NB4 (cell line): ENCODE measurements at regions not wholly inside any gene's neighbourhood (a gene's known extent, or its start where the extent isn't known, plus 50 kb on each side); places are given as distances from the start of the nearest gene placed in this dataset.

Experiments
- DNase-seq: peaks from one replicate; pipeline ENCODE4 v3.0.0; 2010; ENCODE audit warnings: low read depth
- H3K4me3 ChIP-seq: one replicate; pipeline ENCODE4 v1.5.1; 2011; ENCODE audit warnings: mild to moderate bottlenecking, low read depth, low read length, moderate library complexity
- MYC ChIP-seq: IDR thresholded peaks from 2 replicates; pipeline ENCODE4 v1.6.1; 2011; ENCODE audit warnings: low read depth, low read length
- POLR2A ChIP-seq: IDR thresholded peaks from 2 replicates; pipeline ENCODE4 v1.6.1; 2011; ENCODE audit warnings: mild to moderate bottlenecking; ENCODE audit not compliant: insufficient read length; ENCODE audit errors: extremely low read depth
- TF ChIP-seq, protein P1 (sequence below): IDR thresholded peaks from one replicate; pipeline ENCODE4 v1.5.1; 2012; ENCODE audit warnings: low read depth, low read length
- TF ChIP-seq, protein P2 (sequence below): IDR thresholded peaks from 2 replicates; pipeline ENCODE4 v1.6.1; 2011; ENCODE audit warnings: low read depth, low read length

DNA sequence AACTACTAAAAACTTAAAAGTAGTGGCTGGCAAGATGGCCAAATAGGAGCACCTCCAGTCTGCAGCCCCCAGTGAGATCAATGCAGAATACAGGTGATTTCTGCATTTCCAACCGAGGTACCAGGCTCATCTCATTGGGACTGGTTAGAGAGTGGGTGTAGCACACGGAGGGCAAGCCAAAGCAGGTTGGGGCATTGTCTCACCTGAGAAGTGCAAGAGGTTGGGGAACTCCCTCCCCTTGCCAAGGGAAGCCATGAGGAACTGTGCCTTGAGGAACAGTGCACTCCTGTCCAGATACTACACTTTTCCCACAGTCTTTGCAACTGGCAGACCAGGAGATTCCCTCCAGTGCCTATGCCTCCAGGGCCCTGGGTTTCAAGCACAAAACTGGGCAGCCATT lies 311.1 kb downstream of the PAPSS1 start:
- TF ChIP-seq, protein P1, sequence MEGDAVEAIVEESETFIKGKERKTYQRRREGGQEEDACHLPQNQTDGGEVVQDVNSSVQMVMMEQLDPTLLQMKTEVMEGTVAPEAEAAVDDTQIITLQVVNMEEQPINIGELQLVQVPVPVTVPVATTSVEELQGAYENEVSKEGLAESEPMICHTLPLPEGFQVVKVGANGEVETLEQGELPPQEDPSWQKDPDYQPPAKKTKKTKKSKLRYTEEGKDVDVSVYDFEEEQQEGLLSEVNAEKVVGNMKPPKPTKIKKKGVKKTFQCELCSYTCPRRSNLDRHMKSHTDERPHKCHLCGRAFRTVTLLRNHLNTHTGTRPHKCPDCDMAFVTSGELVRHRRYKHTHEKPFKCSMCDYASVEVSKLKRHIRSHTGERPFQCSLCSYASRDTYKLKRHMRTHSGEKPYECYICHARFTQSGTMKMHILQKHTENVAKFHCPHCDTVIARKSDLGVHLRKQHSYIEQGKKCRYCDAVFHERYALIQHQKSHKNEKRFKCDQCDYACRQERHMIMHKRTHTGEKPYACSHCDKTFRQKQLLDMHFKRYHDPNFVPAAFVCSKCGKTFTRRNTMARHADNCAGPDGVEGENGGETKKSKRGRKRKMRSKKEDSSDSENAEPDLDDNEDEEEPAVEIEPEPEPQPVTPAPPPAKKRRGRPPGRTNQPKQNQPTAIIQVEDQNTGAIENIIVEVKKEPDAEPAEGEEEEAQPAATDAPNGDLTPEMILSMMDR, result no peak
- TF ChIP-seq, protein P2, sequence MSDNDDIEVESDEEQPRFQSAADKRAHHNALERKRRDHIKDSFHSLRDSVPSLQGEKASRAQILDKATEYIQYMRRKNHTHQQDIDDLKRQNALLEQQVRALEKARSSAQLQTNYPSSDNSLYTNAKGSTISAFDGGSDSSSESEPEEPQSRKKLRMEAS, result no peak
- TF ChIP-seq POLR2A (no peak), MYC (no peak)
- no peak for DNase-seq
- no peak overlapping the region for H3K4me3 ChIP-seq

DNA sequence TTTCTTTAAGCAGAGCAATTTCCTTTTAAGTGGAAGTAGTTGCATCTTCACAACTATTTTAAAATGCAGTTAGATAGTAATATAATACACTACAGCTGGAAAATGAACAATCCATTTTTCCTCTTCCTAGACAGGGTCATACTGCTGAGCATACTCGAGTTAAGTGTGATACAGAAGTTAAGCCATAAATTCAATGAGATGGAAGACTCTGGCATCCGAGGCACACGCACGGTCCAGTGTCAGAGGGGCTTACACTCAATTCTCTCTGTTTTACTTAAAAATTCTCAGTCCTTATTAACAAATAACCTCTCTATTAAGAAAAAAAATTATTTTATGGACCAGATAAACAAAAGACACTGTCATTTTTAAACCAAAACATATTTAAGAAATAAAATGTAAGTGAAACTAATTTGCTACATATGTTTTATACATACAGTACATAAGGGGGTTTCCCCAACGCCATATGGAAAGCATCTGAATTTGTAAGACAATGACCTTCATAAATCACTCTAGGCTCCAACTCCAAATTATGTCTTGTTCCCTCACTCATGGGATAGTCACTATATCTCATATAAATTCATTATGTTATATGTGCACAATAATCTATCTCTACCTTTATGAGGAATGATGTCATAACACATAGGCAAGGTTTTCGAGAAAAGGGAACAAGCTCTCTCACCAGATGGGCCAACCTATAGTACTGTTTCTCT lies 315.3 kb downstream of the PAPSS1 start:
- no peak overlapping the region for H3K4me3 ChIP-seq
- TF ChIP-seq POLR2A, result no peak
- TF ChIP-seq, protein P2, result no peak
- TF ChIP-seq MYC, result no peak
- TF ChIP-seq, protein P1, result no peak
- no peak for DNase-seq

DNA sequence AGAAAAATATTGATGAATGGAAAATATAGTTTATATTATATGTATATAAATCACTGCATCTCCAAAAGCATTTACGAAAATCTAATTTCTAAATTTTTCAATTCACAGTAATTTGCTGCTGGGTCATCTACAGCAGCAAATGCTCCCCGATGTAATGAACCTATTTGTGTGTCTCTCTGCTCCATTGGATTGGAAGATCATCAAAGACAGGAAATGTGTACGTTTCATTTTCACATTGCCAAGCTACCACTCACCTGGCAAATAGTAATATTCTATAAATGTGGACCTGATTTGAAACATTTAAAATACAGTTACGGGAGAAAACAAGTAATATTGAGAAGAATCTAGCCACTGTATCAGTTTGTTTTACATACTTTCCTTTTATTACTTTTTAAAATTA lies 317.7 kb downstream of the PAPSS1 start:
- DNase-seq, result no peak
- H3K4me3 ChIP-seq, result no peak overlapping the region
- no peak for TF ChIP-seq MYC
- TF ChIP-seq POLR2A, result no peak
- TF ChIP-seq, protein P2, result no peak
- TF ChIP-seq, protein P1, result no peak

DNA sequence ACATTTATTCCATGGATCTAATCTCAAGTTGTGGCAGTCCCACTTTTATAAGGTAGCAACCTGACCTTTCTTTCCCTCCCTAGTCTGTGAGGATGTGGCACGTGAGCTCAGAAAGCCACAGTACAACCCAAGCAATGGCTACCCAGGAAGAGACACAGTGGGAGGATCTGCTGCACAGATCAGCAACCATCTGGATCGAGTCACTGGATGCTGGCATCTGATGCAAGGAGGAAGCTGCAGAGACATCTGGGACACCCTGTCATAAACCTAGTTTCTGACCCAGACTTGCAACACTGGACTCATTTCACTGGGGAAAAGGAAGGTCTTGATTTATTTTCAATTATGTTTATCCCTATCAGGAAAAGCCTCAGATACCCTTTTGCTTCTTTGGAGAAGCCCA lies 327.1 kb downstream of the PAPSS1 start:
- no peak for DNase-seq
- TF ChIP-seq POLR2A (no peak), MYC (no peak)
- TF ChIP-seq, protein P1, result no peak
- TF ChIP-seq, protein P2, result no peak

DNA sequence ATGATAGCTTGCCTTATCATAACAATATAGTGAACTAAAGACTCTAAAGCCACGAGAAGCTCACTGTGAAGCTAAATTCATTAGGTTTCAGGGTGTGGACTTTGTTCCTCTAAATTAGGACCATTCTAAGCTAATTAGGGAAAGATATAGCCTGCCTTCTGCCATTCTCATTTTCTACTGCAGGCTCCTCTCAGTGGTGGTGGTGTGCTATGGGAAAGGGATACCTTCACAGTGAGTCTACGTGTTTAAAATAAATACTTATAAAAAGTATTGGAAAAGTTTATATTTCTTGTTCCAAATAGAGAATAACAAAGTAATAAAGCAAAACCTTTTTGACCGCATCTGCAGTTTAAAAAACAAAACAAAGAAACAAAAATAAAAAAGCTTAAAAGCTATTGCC lies 327.7 kb downstream of the PAPSS1 start:
- no peak for DNase-seq
- TF ChIP-seq, protein P2, result no peak
- TF ChIP-seq POLR2A (no peak), MYC (no peak)
- TF ChIP-seq, protein P1, result no peak
- no peak overlapping the region for H3K4me3 ChIP-seq

More for the DNA sequence above, 327.1 kb downstream of the PAPSS1 start:
- H3K4me3 ChIP-seq, result no peak overlapping the region
